Gastrocnemius medialis (tissue), 4 donors: ENCODE measurements at regions not wholly inside any gene's neighbourhood (a gene's known extent, or its start where the extent isn't known, plus 50 kb on each side); places are given as distances from the start of the nearest gene placed in this dataset.

Experiments used
- CTCF ChIP-seq, 5 experiments: fragments of 450-650 bp in 3 of 5; fragments of 200-600 bp in 2 of 5; sonication (generic) in 2 of 5; IDR thresholded peaks in 4 of 5; conservative IDR thresholded peaks in 1 of 5; 1 replicate in 4 of 5; 2 replicates in 1 of 5; pipeline ENCODE4 v1.5.1; 2016 to 2019; ENCODE audit warnings: antibody characterized with exemption in 5 of 5, mild to moderate bottlenecking in 3 of 5, moderate library complexity in 3 of 5
- POLR2A ChIP-seq, 2 donors: fragments of 450-650 bp; IDR thresholded peaks; one replicate each; pipeline ENCODE4 v1.6.1; 2017; ENCODE audit warnings: antibody characterized with exemption in 2 of 2, mild to moderate bottlenecking in 2 of 2, moderate library complexity in 2 of 2

- TF ChIP-seq CTCF (IDR thresholded peaks at IDR 0.05 in 4 of 5, conservative IDR thresholded peaks at IDR 0.05 in 1 of 5) (no peak), POLR2A (IDR thresholded peaks at IDR 0.05) (no peak)
These were observed 189.5 kb downstream of the REEP3 start for GRCh38 chr10:63710703-63711102.
